ENCODE measurements at regions not wholly inside any gene's neighbourhood (a gene's known extent, or its start where the extent isn't known, plus 50 kb on each side); places are given as distances from the start of the nearest gene placed in this dataset.

GRCh38 chr7:17498230-17498629 is 199.8 kb downstream of the AHR start:
- in situ Hi-C loops (cut with HindIII; ENCODE audit: low pct_unique_long_range_greater_than_20kb, low sequenced_read_pairs), result no loop called here
- no peak for DNase-seq (ENCODE audit: low read depth)

DNA sequence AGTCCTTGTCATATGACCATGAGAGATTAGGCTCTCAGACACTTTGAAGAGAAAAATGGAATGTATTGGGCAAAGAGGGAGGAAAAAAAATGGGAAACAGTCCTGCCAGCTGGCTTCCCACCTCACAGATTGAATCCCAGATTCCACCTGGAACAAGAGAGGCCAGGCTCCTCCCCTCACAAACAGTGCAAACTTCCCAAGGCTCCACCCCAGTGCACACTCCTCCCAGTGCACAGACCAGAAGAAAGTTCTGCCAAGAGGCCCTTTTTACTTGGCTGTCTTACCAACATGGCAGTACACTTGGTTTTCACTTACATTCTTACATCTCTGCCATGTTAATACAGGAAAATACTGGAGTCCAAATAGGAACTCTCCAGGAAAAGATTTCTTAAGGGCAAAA is 202.3 kb downstream of the AHR start:
- DNase-seq (ENCODE audit: low read depth), result no peak
- in situ Hi-C loops (cut with HindIII; ENCODE audit: low pct_unique_long_range_greater_than_20kb, low sequenced_read_pairs), result no loop called here

GRCh38 chr7:17501441-17502212 is 203.2 kb downstream of the AHR start:
- DNase-seq (ENCODE audit: low read depth), result no peak
- in situ Hi-C loops (cut with HindIII; ENCODE audit: low pct_unique_long_range_greater_than_20kb, low sequenced_read_pairs), result no loop called here

- no peak for DNase-seq (ENCODE audit: low read depth)
- in situ Hi-C loops (cut with HindIII; ENCODE audit: low pct_unique_long_range_greater_than_20kb, low sequenced_read_pairs), result no loop called here
Observed at GRCh38 chr7:17502213-17503060, 204.0 kb downstream of the AHR start.

- in situ Hi-C loops (cut with HindIII; ENCODE audit: low pct_unique_long_range_greater_than_20kb, low sequenced_read_pairs), result no loop called here
- peak; percentile 18 for DNase-seq (ENCODE audit: low read depth)
Observed at GRCh38 chr7:17506095-17506494, 207.6 kb downstream of the AHR start.

DNA sequence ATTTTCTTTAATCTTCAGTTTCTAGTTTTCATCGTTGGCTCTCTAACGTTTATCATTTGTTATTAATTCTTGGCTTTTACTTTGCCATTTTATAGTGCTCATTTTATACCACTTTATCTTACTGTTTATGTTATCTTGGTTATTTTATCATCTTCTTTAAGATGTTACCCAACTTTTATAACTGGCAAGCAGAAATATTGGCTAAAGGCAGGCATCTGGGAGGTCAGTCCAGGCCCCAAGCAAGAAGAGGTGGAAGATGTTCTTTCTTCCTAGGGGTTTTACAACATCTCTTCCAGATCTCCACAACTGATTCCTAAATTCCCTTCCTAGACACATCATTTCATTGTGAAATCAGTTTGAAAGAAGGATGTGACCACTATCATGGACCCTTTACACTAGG is 208.1 kb downstream of the AHR start:
- in situ Hi-C loops (cut with HindIII; ENCODE audit: low pct_unique_long_range_greater_than_20kb, low sequenced_read_pairs), result no loop called here
- DNase-seq (ENCODE audit: low read depth), result no peak

DNA sequence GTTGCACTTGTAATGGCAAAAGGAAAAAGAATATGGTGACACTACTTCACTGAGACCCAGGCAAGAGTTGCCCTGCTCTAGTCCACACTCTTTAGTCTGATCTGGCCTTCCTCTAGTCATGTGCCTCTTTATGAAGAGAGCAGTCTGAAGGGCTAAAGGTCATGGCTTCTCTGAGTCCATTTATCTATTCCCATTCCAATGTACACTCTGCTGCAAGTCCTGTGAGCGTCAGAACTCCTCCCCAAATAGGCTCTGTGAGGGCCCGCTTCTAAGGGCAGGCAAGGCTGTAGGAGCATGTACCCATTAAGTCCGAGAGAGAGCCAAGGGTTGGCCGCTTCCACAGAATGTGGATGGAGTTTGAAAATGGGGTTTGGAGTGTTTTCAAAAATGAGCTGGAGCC is 209.3 kb downstream of the AHR start:
- DNase-seq (ENCODE audit: low read depth), result no peak
- in situ Hi-C loops (cut with HindIII; ENCODE audit: low pct_unique_long_range_greater_than_20kb, low sequenced_read_pairs), result no loop called here

- in situ Hi-C loops (cut with HindIII; ENCODE audit: low pct_unique_long_range_greater_than_20kb, low sequenced_read_pairs), result no loop called here
- no peak for DNase-seq (ENCODE audit: low read depth)
Observed at GRCh38 chr7:17512181-17512675, 213.8 kb downstream of the AHR start.

DNA sequence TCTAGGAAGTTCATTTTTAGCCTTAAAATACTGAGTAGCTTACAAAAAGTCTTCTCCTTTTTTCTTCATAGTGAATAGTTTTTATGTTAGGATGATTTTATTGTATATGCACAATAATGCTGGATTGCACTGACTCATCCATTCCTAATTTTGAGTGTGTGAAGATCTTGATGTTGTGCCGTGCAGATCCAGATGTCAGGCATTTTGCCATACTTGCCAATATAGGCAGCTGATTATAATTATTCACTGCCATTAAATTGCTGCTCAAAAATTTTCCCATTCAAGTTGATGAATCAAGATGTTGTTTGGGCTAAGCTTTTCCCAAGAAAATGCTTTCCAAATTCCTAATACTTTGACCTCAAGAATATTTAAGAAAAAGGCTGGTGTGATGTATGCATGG is 218.3 kb downstream of the AHR start:
- in situ Hi-C loops (cut with HindIII; ENCODE audit: low pct_unique_long_range_greater_than_20kb, low sequenced_read_pairs), result no loop called here
- DNase-seq (ENCODE audit: low read depth), result no peak

GRCh38 chr7:17520941-17521340 is 222.5 kb downstream of the AHR start:
- no peak for DNase-seq (ENCODE audit: low read depth)

GRCh38 chr7:17521437-17521836 is 223.0 kb downstream of the AHR start:
- DNase-seq (ENCODE audit: low read depth), result peak; percentile 42
- in situ Hi-C loops (cut with HindIII; ENCODE audit: low pct_unique_long_range_greater_than_20kb, low sequenced_read_pairs), result no loop called here

More at GRCh38 chr7:17520941-17521340, 222.5 kb downstream of the AHR start:
- in situ Hi-C loops (cut with HindIII; ENCODE audit: low pct_unique_long_range_greater_than_20kb, low sequenced_read_pairs), result no loop called here

- no peak for DNase-seq (ENCODE audit: low read depth)
Observed at GRCh38 chr7:17523813-17524739, 225.6 kb downstream of the AHR start.

DNA sequence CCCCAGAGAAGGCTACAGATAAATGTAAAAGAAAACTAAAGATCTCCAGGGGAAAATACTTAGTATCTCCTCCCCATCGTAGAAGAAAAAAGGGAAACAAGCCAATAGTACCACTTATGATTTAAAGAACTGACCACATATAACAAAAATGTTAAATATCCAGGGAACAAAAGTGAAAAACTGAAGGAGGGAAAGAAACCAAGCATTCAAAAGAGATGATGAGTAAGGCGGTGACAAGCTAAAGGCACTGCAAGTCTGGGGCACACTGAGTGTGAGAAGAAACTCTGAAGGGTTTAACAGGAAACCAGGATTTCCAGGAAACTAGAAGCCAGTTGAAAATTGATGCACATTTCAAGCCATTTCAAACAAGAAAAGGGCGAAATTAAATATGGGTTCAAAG is 226.3 kb downstream of the AHR start:
- in situ Hi-C loops (cut with HindIII; ENCODE audit: low pct_unique_long_range_greater_than_20kb, low sequenced_read_pairs), result no loop called here

More at GRCh38 chr7:17523813-17524739, 225.6 kb downstream of the AHR start:
- in situ Hi-C loops (cut with HindIII; ENCODE audit: low pct_unique_long_range_greater_than_20kb, low sequenced_read_pairs), result no loop called here

DNA sequence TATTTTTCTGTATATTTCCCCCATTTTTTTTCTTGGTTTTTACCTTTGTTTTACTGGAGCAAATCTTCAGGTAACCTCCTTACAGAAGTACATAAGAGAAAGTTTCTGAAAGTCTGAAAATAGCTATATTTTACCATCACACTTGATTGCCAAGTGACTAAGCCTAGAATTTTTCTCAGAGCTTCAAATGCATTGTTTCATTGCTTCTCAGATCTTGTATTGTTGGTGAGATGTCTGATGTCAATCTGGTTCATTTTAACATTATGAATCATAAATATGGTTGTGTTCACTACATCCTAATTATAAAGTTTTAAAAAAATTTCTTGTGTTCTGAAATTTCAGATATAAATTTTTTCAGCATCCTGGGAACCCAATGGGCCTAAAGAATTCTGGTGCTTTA is 228.2 kb downstream of the AHR start:
- in situ Hi-C loops (cut with HindIII; ENCODE audit: low pct_unique_long_range_greater_than_20kb, low sequenced_read_pairs), result no loop called here
- no peak for DNase-seq (ENCODE audit: low read depth)

More for the DNA sequence above, 226.3 kb downstream of the AHR start:
- no peak for DNase-seq (ENCODE audit: low read depth)

- in situ Hi-C loops (cut with HindIII; ENCODE audit: low pct_unique_long_range_greater_than_20kb, low sequenced_read_pairs), result no loop called here
- no peak for DNase-seq (ENCODE audit: low read depth)
Observed at GRCh38 chr7:17528636-17529035, 230.2 kb downstream of the AHR start.

- in situ Hi-C loops (cut with HindIII; ENCODE audit: low pct_unique_long_range_greater_than_20kb, low sequenced_read_pairs), result no loop called here
- DNase-seq (ENCODE audit: low read depth), result no peak
Observed at GRCh38 chr7:17530244-17530643, 231.8 kb downstream of the AHR start.

DNA sequence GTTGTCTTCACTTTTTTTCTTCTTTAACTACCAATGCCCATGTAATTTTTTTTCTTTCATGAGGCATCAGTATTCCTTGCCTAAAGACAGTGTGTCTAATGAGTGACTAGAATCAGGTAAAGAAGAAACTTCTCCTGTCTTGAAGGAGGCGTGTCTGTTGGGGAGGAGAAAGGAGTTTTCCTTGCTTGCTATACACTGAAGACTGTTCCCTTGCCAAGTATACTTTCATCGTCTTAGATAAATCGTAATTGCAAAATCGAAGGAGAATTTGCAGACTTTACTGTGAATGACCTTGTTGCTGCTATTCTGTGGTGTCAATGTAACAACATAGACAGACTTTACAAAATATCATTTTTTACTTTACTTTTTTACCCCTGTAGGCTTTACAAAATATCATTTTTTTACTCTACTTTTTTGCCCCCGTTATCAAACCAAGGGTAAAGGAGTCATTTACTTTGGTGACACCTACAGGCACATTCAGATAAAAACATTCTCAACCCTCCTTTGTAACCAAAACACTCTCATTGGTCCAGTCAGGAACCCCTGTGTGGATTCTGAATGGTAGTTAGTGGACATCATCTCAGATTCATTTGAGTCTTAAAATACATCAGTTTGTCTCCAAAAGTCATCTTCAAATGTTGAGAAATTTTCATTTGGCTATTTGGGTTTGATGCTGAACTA is 232.4 kb downstream of the AHR start:
- DNase-seq (ENCODE audit: low read depth), result no peak
- in situ Hi-C loops (cut with HindIII; ENCODE audit: low pct_unique_long_range_greater_than_20kb, low sequenced_read_pairs), result no loop called here

DNA sequence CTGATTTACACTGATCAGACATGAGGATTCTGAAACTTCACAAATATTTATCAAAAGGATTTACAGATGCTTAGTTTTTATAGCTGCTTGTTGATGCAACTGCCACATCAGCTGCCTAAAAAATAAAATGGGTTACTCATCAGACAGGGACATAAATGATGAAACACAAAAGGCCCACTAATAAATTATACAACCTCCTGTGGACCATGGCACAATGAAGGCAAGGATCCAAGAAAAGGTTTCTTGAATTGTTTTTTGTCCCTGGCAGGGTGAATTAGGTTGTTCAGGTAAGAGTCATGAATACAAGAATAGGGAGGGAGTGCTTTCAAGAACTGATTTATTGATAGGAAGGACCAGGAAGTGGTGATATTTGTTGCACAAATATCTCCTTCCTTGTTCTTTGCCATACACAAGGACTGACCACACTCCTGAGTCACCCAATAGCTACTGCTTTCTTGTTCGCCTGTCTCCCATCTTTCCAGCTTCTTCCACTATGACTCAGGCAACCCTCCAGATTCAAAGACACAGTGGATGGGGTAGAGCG is 234.5 kb downstream of the AHR start:
- in situ Hi-C loops (cut with HindIII; ENCODE audit: low pct_unique_long_range_greater_than_20kb, low sequenced_read_pairs), result no loop called here

More for the DNA sequence above, 234.5 kb downstream of the AHR start:
- DNase-seq (ENCODE audit: low read depth), result peak; percentile 72
